ENCODE measurements at regions not wholly inside any gene's neighbourhood (a gene's known extent, or its start where the extent isn't known, plus 50 kb on each side); places are given as distances from the start of the nearest gene placed in this dataset.
A peak's percentile ranks its signal among the peaks of the same experiment; 100 is the strongest.

DNA sequence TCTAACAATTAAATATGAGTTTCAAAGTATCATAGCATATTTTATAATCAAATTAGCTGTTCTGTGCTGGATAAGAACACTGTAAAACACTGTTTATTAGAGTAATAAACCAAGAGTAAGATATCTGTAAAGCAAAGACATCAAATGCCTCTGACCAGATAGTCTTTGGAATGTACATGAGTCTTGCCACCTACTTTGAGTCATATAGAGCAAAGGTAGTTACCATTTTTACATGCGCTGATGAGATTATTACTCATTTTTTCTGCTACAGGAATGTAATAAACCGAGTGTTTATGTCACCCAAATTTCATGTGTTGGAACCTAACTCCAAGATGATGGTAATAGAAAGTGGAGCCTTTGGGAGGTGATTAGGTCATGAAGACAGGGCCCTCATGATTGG is 654.5 kb downstream of the CETN3 start:
- no peak for DNase-seq

DNA sequence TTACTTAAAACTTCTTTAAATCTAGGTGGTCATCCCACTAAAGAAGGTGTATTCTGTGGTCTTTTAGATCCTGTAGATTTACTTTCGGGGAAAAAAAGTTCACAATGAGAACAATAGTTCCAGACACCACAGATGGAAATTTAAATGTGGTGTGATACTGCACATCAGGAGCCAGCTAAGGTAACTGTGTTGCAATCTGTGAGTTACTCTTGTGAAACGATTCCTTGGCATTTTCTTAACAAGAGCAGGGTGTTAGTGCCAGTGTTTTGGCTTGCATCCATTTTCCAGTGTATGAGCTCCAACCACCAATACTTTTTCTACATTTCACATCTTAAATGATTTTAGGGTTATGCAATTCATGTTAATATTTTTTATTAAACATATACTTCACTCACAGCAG is 674.5 kb downstream of the CETN3 start:
- DNase-seq: no peak

GRCh38 chr5:89733772-89734171 is 675.8 kb downstream of the CETN3 start:
- no peak for DNase-seq

- DNase-seq: no peak
Measured at GRCh38 chr5:89729623-89730301, 679.8 kb downstream of the CETN3 start.

- peak in 10 of 58 donors; percentile 0 to 33 (median 6) for DNase-seq
Measured at GRCh38 chr5:89728750-89729149, 680.8 kb downstream of the CETN3 start.

GRCh38 chr5:89728134-89728533 is 681.4 kb downstream of the CETN3 start:
- no peak for DNase-seq

DNA sequence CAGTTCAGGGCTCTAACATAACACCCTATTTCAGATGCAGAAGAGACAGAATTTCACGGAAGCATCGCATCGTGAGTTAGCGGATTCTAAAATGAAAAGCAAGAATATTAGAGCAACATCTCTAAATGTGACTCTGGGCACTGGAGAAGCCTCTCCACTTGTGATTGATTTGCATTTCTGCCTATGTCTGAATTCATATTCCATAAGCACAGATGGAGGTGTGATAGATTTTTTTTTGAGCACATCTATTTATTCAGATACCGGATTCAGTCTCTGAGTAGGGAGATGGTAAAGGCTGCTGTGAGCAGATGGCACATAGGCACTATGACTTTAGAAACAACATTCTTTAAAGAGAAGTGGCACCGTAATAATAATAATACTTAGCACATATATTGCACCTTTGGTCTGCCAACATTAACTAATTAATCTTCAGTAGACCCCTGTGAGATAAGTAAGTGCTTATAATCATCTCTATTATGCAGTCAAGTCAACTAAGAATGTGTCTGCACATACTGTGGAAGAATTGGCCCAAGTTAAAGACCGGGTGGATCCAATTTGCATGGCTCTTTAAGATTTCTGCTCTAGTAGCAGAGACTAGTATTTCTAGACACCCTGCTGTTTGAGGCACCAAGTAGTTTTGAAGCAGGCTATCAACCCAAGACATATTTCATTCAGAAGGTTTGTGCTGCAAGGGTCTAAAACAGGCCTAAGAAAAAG is 685.0 kb downstream of the CETN3 start:
- DNase-seq: peak in 2 of 58 donors; percentile 4 to 30

DNA sequence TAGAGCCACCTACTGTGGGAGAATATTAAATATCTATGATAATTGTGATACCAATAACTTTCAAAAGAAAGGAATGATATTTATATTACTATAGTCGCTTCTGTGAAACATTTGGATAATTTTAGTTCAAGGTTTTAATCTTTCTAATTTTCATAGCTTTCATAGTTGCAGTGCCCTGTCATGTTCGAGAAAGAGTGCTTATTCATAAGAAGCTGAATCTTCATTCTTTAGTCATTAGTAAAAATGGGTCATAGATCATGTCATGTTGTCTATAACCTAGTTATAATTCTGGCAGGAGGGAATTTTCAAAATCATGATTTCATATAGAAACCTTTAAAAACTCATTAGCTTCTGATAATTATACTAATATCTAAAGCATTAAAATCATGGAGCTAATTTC is 685.6 kb downstream of the CETN3 start:
- DNase-seq: no peak

- no peak for DNase-seq
Measured at GRCh38 chr5:89722538-89722937, 687.0 kb downstream of the CETN3 start.

- no peak for DNase-seq
Measured at GRCh38 chr5:89721931-89722330, 687.6 kb downstream of the CETN3 start.

- DNase-seq: no peak
Measured at GRCh38 chr5:89721353-89721752, 688.2 kb downstream of the CETN3 start.

GRCh38 chr5:89712134-89712700 is 697.3 kb downstream of the CETN3 start:
- DNase-seq: no peak

GRCh38 chr5:89711526-89711925 is 698.0 kb downstream of the CETN3 start:
- DNase-seq: no peak

GRCh38 chr5:89710006-89710405 is 699.5 kb downstream of the CETN3 start:
- DNase-seq: no peak

DNA sequence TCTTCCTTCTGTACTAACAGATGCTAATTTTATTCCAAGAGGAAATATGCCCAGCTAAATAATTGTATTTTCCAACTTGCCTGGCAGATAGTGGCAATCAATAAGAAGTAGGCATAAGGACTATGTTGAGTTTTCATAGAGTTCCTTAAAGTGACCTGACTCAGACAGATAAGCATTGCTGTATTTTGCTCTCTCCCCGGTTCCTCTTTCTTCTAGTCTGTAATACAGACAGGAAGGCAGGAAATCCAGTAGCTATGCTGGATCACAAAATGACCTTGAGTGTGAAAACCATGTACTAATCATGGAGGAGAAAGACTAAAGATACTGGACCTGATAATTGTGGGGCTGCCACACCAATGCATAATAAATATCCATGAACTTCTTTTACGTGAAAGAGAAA is 701.7 kb downstream of the CETN3 start:
- no peak for DNase-seq

DNA sequence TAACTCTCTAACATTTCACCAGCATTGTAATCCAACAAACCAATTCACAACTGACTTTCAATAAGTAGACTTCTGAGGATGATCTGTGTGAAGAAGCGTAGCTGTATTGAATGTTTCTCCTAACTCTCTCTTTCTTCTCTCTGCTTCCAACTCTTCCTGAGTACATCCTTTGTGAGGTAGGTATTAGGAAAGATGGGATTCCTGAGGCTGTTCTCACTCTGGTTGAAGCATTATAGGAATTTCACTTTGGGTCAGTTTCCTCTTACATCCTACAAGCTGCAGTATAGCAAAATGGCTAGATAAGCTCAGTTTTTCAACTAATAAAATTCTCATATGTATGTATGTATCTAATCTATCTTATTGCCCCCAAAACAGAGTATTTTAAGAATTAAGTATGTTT is 702.8 kb downstream of the CETN3 start:
- no peak for DNase-seq

- DNase-seq: no peak
Measured at GRCh38 chr5:89703817-89704216, 705.7 kb downstream of the CETN3 start.

- no peak for DNase-seq
Measured at GRCh38 chr5:89698028-89698427, 711.5 kb downstream of the CETN3 start.

- no peak for DNase-seq
Measured at GRCh38 chr5:89697581-89697980, 712.0 kb downstream of the CETN3 start.

DNA sequence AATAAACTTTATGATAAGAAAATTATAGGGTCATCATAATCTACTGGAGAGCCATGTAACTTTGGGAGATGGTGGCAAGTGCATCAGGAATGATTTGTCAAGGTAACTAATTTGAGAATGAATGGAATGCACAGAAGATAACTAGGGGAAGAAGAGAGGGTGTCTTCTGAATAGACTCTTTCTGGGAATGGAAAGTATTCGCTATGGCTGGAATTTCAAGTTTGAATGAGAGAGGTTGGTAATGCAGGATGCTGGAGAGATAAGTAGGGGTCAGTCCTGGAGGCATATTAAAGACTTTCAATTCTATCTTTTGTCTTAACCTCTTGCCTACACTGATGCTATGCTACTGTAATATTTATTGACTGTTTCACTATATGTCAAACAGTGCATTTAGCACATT is 714.2 kb downstream of the CETN3 start:
- DNase-seq: no peak

- no peak for DNase-seq
Measured at GRCh38 chr5:89694026-89694550, 715.5 kb downstream of the CETN3 start.

DNA sequence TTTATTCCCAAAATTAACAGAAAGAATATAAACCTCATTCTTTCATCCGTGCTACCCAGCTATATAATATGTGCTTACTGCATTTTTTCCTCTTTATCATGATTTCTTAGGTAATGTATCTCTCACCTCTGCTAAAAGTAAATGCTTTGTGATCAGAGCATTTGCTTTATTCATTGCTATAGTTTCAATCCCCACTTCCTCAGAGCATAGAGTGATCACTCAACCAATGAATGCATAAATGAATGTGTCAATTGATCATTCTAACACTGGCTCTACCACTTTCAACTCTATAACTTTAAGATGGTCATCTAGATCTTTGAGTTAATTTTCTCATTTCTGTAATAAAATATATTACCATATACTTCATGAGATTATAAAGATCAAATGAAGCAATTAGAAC is 719.2 kb downstream of the CETN3 start:
- no peak for DNase-seq

Measured in anterior cingulate cortex (tissue), 58 donors.